ENCODE measurements at regions not wholly inside any gene's neighbourhood (a gene's known extent, or its start where the extent isn't known, plus 50 kb on each side); places are given as distances from the start of the nearest gene placed in this dataset.

GRCh38 chr7:17534348-17534747 lies 235.9 kb downstream of the AHR start:
- TF ChIP-seq, protein P1, sequence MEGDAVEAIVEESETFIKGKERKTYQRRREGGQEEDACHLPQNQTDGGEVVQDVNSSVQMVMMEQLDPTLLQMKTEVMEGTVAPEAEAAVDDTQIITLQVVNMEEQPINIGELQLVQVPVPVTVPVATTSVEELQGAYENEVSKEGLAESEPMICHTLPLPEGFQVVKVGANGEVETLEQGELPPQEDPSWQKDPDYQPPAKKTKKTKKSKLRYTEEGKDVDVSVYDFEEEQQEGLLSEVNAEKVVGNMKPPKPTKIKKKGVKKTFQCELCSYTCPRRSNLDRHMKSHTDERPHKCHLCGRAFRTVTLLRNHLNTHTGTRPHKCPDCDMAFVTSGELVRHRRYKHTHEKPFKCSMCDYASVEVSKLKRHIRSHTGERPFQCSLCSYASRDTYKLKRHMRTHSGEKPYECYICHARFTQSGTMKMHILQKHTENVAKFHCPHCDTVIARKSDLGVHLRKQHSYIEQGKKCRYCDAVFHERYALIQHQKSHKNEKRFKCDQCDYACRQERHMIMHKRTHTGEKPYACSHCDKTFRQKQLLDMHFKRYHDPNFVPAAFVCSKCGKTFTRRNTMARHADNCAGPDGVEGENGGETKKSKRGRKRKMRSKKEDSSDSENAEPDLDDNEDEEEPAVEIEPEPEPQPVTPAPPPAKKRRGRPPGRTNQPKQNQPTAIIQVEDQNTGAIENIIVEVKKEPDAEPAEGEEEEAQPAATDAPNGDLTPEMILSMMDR (IDR thresholded peaks at IDR 0.05; ENCODE audit: low read length) = no peak
- TF ChIP-seq EZH2 (optimal IDR thresholded peaks at IDR 0.05; ENCODE audit: low read depth, low read length) (no peak), EZH2phosphoT487 (IDR thresholded peaks at IDR 0.05; ENCODE audit: low read length) (no peak)

Data from MM.1S (cell line).